NCI-H1930 (cell line): ENCODE measurements at regions not wholly inside any gene's neighbourhood (a gene's known extent, or its start where the extent isn't known, plus 50 kb on each side); places are given as distances from the start of the nearest gene placed in this dataset.
A peak's percentile ranks its signal among the peaks of the same experiment; 100 is the strongest.

Experiments used
- DNase-seq, 2 experiments: peaks; one replicate each; lab custom pipeline; 2025; lab: John Stamatoyannopoulos, UW

DNA sequence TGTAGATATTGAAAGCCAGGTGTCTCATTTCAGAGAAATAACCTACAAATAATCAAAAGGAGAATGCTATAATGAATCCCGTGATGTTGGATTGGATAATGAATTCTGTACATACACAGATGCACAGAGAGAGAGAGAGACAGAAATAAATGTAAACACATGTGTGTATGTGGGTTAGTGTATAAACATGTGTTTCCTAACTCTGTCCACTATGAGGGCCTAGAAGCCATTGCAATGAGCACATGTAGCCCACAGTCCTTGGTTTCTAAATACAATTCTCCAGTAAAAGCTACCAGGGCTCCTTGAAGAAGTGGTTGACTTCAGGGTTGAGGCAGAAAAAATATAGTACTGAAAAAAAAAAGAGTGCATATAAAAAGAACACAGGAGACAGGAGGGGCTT, 109.5 kb downstream of the INHBB start:
- DNase-seq, result no peak

DNA sequence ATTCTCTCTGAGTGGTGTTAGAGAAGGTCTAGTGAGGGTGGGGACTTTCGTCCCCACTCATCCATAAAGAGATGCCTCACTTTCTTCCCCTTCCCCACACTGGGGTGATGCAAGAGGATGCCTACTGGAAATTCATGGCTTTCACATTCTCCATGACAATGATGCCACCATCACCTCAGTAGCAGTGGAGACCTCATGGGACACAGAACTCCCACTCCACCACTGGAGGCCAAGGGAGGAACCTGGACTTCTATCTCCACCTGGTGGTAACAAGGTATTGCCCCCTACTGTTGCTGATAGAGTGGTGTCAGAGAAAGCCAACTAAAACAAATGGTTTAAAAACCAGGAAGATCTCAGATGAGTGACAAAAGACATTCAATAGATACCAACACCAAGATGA, 110.9 kb downstream of the INHBB start:
- no peak for DNase-seq

DNA sequence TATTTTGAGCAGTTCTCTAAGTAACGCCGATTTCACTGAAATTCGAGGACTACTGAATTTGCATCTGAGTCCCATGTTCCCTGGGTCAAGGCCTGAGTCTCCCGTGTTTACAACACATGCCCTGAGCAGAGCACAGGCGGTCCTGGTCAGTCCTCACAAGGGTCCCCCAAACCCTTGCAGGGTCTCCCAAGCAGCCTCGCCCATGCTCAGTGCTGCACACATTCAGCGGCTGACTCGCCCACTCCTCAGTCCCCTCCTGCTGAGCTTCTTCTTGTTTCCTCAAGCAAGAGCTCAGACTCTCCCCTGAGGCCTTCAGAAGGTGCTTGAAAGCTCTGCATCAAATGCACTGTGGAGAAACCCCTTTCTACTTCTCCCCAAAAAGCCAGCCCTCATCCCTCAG, 114.6 kb downstream of the INHBB start:
- no peak for DNase-seq

DNA sequence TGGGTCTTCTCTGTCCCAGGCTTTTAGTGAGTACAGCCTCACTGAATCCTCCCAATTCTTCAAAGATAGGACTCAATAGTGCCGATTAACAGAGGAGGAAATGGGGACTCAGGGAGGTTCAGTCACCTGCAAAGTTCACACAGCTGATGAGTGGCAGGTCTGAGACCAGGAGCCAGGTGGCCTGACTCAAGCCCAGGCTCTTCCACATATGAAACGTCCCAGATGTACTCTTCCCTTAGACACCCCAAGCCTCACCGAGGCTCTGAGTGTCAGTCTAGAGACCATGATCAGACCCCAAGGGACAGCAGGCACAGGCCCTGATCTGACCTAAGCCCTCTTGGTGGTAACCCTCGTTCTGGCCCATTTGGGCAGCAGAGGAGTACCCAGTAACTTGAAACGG, 115.2 kb downstream of the INHBB start:
- DNase-seq, result no peak

DNA sequence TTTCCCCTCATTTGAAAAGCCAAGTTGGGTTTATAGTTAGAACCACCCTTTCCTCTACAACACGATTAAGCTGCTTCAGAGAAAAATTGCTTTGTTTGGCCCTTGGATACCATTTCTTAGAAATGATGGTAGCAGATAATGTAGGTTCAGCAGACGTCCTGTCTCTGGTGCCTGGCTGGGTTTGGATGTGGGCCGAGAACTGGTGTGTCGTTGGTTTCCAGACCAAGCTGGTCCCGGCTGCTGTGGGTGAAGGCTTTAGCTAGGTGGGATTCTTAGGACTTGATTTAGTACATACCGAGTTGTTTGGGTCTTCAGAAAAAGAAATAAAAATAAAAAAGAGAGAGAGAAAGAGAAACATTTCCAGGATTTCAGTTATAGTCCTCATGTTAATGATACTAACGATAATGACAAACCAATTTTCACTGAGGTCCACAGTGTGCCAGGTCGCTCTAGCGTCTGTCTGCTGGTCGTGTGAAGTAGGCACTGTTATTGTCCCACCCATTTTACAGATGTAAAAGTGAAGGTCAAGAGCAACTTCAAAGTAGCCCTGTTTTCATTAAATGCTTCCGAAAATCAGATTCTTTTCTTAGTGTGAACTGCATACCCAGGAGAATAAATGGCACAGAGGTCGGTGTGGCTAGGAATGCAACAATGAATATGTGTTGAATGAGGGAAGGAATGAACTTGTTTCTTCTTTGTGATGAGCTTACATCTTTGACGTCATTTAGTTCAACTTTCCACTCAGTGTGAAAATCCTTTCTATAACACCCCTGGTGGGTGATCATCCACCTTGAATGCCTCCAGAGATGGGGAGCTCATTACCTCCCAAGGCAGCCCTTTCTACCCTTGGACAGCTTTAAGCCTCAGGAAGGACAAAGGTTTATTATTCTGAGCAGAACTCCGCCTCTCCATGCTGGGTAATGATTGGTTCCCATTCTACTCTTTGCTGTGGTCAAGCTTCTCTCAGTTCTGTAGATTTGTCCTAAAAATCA, 115.9 kb downstream of the INHBB start:
- no peak for DNase-seq

DNA sequence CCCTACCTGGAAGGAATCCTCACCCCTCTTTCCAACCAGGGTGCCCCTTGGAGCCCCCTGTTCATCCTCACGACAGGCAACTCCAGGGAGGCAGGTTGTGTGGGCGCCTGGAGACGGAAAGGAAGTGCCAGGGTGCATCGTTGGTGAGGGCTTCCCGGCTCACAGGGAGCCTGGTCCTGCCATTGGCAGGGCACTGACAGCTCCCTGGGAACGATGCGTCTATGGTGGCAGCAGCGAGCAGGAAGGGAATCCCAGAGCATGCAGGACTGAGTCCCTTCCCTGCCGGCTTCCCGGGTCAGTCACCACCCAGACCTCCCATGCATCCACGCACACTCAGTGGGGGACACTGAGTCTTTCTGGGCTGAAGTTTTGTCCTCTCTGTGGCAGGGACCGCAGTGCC, 117.6 kb downstream of the INHBB start:
- no peak for DNase-seq

DNA sequence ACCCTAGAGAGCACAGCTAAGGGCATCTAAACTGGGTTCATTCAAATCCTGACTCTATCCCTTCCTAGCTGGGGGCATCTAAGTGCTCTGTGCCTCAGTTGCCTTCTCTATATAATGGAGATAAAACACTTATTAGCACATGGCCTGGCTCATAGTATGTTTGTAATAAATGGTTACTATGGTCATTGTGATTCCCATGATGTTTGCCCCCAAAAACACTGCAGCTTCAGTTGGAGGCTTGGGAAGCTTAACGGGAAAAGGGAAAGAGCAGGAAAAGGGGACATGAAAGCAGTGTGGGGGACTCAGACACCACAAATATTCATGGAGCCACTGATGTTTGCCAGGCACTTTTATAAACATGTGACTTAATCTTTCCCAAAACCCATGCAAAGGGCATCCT, 118.1 kb downstream of the INHBB start:
- no peak for DNase-seq

DNA sequence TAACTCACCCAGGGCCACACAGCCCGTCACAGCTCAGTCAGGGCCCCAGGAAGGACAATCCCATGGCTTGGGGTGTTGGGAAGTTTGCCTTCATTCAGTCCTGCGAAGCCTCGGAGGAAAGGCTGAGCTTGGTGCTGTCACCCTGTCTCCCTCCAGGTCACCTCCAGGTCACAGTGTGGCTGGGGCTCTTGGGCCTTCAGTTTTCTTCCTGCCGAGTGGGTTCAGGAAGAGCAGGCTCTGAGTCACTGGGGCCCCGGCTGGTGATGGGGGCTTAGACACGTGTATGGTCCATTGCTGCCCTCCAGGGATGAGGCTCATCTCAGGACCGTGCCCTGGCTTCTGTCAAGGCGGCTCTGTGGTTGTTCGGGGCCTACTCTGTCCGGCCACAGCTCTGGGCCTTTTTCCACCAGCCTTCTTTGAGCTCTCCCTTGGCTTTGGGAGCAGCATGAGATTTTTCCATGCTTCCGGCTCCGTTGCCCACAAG, 118.6 kb downstream of the INHBB start:
- no peak for DNase-seq

DNA sequence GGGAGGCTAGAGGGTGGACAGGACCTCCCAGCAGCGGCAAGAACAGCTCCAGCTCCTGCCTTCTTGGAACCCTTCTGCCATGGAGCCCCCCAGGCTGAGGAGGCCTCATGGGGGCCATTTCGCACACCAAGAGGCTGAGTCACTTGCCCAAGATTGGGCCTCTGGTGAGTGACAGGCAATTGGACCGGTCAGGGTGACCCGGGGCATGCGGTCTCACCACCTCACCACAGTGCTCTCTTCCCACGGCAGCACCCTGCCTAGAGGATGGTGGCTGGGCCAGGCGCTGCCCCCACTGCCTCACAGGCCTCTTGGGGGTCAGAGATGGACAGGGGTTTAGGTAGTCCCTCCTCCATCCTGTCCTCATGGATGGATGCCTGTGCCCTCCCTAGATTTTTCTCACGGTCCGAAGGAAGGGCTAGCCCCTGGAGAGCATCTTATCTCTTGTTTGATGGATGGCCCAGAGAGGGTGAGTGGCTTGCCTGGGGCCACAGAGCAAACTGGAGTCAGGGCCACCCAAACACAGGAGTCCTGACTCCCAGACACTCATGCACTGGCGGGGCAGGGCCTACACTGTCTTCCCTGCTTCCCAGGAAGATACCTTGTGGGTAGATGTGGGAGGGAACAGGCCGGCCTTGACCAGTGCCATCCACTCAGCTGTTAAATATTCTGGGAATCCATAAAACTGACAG, 119.2 kb downstream of the INHBB start:
- DNase-seq, result no peak

DNA sequence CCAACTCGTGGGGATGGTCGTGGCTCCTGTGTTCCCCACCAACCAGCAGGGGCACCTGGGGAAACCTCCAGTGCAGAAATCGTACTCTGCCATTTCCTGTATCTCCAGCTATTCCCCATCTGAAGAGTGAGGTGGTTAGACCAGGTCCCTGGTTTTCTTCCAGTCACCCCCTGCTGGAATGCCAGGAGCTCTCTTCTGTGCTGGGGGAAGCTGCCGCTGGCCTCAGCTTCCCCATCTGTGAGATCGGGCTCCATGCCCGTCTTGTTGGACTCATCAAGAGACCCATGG, 119.7 kb downstream of the INHBB start:
- no peak for DNase-seq

DNA sequence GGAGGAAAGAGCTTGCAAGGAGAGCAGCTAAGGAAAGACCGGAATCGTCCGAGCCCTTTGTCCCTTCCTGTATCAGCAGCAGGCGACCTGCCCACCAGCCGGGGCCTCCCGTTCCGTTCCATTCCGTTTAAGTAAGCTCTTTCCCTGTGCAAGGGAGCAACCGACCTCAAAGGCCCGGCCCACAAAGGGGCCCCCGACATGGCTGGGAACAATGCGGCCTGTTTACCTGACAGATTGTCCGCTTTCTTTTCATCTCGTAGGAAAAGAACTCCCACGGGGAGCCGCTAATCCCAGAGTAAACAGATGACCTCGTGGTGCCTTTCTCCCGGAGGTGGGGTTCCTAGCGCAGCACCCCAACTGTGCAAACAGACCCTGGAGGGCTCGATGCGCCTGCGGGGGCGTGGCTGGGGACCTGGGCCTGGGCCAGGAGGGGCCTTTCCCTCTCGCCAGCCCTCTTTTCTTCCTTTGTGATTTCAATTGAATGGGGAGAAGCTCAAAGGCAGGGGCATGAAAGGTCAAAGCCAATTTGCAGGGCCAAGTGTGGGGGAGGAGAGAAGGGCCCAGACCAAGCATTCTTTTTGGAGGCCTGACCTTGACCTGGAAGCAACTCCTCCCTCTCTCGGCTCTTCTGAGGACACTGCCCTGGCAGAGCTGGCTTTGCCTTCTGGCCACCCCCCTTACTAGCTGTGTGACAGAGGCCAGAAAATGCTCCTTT, 120.2 kb downstream of the INHBB start:
- peak in 1 of 2 experiments; percentile 31 for DNase-seq

DNA sequence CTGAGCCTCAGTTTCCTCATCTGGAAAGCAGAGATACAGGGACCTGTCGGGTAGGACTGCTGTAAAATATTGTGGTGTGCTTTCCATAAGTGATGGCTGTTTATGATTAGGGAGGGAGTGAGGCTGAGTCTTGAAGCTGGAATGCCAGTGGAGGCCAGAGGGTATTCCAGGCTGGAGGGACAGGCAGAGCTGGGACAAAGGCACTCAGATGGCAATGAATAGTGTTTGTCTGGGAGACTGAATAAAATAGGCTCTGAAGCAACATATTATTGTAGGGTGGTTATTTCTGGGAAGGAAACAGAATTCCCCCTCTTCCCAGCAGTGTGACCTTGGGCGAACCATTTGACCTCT, 120.7 kb downstream of the INHBB start:
- no peak for DNase-seq

DNA sequence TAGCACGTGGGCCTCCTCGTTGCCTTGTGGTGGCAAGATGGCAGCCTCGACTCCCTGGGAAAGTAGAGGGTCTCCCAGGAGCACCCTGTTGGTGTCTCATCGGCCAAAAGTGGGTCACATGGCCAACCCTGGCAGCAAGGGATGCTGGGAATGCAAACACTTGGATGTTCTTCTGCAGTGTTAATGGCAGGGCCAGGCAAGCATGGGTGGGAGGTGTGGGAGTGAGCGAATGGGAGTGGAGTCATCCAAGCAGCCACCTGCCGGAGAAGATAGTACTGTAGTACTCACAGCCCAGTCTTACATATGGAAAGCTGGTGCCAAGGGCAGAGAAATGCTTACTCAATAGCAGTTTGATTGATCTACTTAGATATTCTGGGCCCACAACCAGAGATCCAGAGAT, 122.2 kb downstream of the INHBB start:
- DNase-seq, result no peak

DNA sequence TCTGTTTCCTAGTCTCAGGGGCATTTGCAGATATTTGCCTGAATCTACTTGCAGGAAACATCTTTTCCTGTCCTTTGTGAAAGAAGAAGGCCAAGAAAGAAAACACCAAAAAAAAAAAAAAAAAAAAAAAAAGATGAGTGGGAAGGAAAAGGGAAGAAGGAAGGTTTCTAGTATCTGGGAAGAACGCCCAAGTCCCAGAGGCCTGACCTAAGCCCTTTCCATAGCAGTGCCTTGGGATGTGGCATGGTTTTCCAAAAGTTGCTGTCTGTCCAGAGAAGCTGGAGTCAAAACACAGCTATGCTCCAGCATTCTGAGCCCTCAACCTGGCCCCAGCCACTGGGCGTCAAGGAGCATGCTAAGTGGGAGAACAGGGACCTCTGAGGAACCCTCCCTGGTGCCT, 123.5 kb downstream of the INHBB start:
- no peak for DNase-seq

DNA sequence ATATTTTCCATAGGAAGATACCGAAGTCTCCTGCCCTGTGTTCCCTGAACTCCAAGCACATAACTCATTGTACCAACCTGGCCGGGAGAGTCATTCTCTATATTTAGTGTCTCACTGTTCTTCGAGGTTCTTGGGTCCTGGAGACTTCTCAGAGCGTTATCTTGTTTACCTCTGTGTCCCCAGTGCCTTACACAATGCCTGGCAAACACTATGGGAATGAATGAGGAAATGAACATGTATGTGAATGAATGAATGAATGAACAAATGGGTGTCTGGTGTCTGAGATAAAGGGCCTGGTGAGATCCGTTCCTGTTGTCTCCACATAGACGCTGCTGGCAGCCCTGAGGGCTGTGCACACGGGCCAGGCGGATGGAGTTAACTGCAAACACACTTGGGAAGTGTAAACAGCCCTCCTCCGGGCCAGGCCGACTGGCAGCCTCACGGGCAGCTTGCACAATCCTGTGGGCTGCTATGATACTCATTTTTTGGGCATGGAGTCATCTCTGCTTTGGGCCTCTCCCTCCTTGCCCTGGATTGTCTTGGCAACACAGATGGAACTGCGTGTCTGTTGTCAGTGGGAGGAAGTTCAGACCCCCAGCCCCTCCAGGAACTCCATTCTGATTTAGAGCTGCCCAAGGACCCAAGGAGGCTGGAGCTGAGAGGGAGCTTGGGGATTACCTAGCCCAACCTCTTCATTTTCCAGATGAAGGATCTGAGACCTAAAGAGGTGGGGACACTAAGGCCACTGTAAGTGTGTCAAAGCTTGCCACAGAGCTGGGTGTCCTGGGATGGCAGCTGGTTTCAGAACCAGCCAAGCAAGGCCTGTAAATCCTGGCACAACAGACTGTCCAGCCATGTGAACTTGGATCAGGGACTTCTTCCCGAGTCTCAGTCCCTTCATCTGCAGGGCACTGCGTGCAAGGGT, 124.4 kb downstream of the INHBB start:
- no peak for DNase-seq

DNA sequence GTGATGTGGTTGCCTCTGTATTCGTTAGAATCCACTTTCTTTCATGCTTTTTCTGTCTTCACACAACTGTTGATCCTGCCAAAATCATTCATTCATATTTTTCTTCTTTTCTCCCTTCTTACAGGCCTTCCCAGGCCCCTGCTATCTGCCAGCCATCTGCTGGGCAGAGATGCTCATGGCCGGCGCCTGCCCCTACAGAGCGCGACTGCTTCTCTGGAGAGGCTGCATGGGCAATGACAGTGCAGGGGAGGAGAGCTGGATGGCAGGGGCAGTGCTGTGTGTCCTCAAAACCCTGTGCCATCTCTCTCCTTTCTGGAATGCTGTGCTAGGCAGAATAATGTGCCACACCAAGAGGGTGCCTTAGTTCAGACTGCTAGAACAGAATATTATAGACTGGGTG, 125.2 kb downstream of the INHBB start:
- no peak for DNase-seq

DNA sequence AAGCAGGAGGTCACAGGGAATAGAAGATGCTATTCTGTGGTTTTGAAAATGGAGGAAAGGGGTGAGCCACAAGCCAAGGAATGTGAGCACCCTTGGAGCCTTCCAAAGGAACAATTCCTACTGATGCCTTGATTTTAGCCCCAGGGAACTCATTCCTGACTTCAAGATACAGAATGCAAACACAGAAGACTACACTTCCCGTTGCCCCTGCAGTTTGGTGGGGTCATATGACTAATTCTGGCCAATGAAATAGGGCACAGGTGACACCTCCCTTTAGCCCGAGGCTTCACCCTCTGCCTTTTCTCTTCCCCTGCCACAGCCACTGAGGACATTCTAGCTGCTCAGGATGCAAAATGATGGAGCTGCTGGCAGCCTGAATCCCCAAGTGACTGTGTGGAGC, 126.1 kb downstream of the INHBB start:
- DNase-seq, result no peak

DNA sequence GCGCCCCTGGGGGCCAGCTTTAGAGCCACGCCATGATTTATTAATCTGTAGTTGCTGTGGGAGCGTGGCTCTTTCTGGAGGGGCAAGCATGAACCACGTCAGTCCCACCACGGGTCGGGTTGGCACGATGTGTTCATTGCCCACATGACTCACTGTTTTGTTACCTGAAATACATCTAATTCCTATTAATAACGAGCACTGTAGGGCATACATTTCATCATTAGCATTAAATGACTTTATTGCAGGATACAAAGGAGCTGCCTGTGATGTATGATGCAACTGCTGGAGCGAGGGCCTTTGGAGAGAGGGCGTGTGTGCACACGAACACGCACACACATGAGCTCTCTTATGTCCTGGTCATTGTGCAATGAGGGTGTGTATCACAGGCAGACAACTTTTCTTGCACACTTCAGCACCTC, 127.0 kb downstream of the INHBB start:
- no peak for DNase-seq

DNA sequence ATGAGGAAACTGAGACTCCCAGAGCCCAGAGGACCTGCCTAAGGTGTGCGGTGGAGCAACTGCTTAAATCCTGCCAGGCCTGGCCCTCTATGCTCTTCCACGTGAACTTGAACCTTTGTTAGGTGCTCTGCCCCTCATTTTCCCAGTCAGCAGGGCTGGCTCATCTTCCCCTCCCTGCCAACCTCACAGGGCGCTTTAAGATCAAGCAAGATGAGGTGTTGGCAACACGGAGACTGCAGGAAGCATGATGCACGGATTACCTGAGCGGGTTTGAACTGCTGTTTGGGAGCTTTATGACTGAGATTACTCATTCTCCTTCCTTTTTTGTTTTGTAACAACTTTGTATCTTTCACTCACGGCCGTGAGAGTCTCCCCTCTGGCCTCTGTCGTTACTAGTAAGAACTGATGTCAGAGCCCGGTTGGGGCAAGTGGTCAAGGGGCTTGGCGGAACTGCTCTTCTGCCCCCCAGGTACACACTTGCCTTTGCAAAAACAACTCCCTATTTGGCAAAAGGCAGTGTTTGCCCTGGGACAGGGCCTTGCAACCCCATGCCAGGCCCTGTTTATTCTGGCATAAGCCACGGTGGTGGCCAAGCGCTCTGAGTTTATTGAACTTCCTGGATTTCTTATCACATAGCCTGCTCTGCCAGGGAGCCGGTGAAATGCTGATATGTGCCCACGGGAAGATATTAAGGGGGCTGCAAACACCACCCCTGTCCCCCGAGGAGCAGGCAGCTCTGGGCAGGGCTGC, 127.8 kb downstream of the INHBB start:
- DNase-seq, result no peak

DNA sequence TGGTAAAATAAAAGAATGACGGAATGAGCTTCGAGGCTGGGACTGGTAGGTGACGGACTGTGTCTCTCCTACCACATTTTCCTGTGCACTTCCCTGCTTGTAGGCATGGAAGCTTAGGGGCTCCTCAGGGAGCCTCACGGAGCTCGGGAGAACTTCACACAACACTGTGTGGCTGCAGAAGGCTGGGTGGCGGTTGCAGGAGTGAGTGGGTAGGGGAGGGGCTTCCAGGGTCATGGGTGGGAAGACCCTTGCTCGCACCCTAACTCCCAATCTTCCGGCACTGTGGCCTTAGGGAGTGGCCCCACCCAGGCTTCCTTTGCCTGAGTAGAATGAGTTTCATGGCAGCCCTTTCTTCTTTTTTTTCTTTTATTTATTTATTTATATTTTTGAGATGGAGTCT, 128.6 kb downstream of the INHBB start:
- no peak for DNase-seq

DNA sequence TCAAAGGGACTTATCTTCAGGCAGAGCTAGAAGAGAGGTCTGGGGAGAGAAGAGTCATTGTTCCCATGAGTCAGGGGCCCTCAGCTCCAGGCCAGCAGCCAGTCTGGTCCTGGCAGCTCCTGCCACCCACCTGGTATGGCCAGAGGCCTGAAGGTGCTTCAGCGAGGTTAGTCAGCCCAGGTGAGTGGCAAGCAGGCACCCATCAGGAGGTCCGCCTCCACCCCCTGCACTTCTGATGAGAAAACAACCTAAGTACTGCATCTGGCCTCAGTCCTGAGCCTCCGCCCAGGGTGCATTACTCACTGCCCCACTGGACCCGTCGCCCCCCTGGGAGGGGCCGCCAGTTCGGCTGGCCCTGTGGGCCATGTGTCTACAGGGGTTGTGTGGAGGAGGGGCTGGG, 130.2 kb downstream of the INHBB start:
- no peak for DNase-seq
